NCI-H1417 (cell line): ENCODE measurements at regions not wholly inside any gene's neighbourhood (a gene's known extent, or its start where the extent isn't known, plus 50 kb on each side); places are given as distances from the start of the nearest gene placed in this dataset.
"Not testable (repeated sequence)": the region's sequence is repeated elsewhere in the genome, so short reads cannot be mapped to it uniquely, and the experiment has no call there.

Experiments
- DNase-seq, 3 experiments: peaks; one replicate each; lab custom pipeline; 2025; lab: John Stamatoyannopoulos, UW

- DNase-seq, result no peak
Measured at GRCh38 chr14:50018201-50018932, 98.0 kb downstream of the VCPKMT start.

- DNase-seq, result no peak
Measured at GRCh38 chr14:50018933-50019210, 97.5 kb downstream of the VCPKMT start.

- DNase-seq, result no peak
Measured at GRCh38 chr14:50020184-50020583, 96.2 kb downstream of the VCPKMT start.

GRCh38 chr14:50020799-50021198 is 95.6 kb downstream of the VCPKMT start:
- DNase-seq, result no peak

GRCh38 chr14:50021261-50022031 is 94.9 kb downstream of the VCPKMT start:
- no peak for DNase-seq

- DNase-seq, result no peak
Measured at GRCh38 chr14:50022661-50023060, 93.7 kb downstream of the VCPKMT start.

GRCh38 chr14:50023671-50024490 is 92.5 kb downstream of the VCPKMT start:
- DNase-seq, result no peak

- DNase-seq, result no peak
Measured at GRCh38 chr14:50025073-50025472, 91.3 kb downstream of the VCPKMT start.

GRCh38 chr14:50025776-50026175 is 90.6 kb downstream of the VCPKMT start:
- no peak for DNase-seq

- no peak for DNase-seq
Measured at GRCh38 chr14:50026396-50026795, 90.0 kb downstream of the VCPKMT start.

GRCh38 chr14:50027816-50028215 is 88.6 kb downstream of the VCPKMT start:
- no peak for DNase-seq

- no peak for DNase-seq
Measured at GRCh38 chr14:50028458-50028857, 87.9 kb downstream of the VCPKMT start.

- no peak for DNase-seq
Measured at GRCh38 chr14:50030036-50030435, 86.3 kb downstream of the VCPKMT start.

GRCh38 chr14:50030911-50031310 is 85.5 kb downstream of the VCPKMT start:
- not testable (repeated sequence) for DNase-seq

- no peak for DNase-seq
Measured at GRCh38 chr14:50031602-50032313, 84.6 kb downstream of the VCPKMT start.

- DNase-seq, result not testable (repeated sequence)
Measured at GRCh38 chr14:50032462-50033167, 83.8 kb downstream of the VCPKMT start.

GRCh38 chr14:50035214-50035613 is 81.2 kb downstream of the VCPKMT start:
- no peak for DNase-seq

- no peak for DNase-seq
Measured at GRCh38 chr14:50036211-50036610, 80.2 kb downstream of the VCPKMT start.

GRCh38 chr14:50036637-50037036 is 79.7 kb downstream of the VCPKMT start:
- DNase-seq, result no peak

- no peak for DNase-seq
Measured at GRCh38 chr14:50037240-50037639, 79.1 kb downstream of the VCPKMT start.

- peak in 1 of 3 experiments; percentile 45 for DNase-seq
Measured at GRCh38 chr14:50037852-50038251, 78.5 kb downstream of the VCPKMT start.
